HTR-8/SVneo (cell line): ENCODE measurements at regions not wholly inside any gene's neighbourhood (a gene's known extent, or its start where the extent isn't known, plus 50 kb on each side); places are given as distances from the start of the nearest gene placed in this dataset.

ENCODE experiments used
- DNase-seq: peaks from one replicate; pipeline ENCODE4 v3.0.0; 2011; ENCODE audit warnings: low spot score, mixed read lengths; ENCODE audit not compliant: insufficient read length
- FAIRE-seq: peaks from 2 replicates; lab custom pipeline; 2011; peaks lifted over from hg19 to GRCh38; lab: Jason Lieb, UNC

DNA sequence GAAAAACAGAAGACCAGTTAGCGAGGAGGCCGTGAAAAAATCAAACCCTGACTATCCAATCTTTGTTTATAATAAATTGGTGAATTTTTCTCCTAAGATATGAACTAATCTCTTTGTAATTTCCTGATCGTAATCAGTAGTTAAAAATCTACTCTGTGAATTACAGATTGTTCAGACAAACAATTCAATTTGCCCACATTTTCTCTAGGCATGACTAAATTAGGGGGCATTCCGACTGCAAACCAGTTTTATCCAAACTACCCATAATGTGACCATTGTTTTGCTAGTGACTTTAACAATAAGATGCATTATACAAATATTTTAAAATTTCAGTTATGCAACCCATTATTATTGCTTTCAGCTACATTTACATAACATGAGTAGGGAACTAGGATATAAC is 546.9 kb upstream of the ADAMTS5 start:
- FAIRE-seq (no peak), DNase-seq (no peak)

DNA sequence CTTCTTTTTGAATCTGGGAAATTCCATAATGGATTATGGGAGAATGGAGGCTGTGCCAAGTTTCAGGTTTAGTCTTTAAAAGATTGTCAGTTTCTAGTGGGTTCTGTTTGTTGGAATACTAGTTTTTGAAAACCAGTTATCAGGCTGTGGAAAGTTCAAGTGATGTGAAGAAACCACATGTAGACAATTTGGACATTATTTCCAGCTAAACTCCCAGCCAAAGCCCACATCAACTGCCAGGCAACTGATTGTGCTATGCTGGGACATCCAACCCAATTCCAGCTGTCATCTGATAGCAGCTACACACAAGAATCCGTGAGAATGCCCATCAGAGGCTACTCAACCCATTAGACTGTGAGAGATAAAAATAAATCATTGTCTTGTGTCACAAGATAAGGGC is 546.1 kb upstream of the ADAMTS5 start:
- DNase-seq (no peak), FAIRE-seq (no peak)

DNA sequence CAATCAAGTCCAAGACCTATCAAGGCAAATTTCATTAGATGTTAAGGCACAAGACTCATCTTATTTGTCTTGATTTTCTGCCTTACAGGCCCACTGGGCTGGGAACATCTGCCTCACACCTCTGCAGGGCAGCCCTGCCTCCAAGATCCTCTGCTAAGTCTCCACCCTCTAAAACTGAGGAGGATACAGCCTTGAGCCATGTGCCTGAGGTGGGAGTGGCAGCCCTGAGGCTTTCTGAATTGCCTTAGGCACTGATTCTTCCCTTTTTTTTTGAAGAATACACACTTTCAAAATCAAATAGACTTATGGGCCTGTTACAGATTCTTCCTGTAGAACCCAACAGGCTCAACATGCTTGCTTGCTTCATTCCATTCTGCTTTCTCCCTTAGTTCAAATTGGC is 544.3 kb upstream of the ADAMTS5 start:
- DNase-seq (no peak), FAIRE-seq (no peak)

DNA sequence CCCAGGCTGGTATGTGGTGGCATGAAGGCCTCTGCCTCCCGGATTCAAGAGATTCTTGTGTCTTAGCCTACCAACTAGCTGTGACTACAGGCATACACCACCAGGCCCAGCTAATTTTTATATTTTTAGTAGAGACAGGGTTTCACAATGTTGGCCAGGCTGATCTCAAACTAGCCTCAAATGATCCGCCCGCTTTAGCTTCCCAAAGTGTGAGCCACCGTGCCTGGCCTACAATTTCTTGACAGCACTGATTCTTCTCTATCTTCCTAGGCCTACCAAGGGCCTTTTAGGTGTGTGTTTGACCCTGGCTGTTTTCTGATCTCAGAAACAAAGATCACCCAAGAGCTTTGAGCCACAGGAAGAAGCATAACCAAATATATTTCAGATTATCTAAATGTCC is 540.8 kb upstream of the ADAMTS5 start:
- DNase-seq (no peak), FAIRE-seq (no peak)

DNA sequence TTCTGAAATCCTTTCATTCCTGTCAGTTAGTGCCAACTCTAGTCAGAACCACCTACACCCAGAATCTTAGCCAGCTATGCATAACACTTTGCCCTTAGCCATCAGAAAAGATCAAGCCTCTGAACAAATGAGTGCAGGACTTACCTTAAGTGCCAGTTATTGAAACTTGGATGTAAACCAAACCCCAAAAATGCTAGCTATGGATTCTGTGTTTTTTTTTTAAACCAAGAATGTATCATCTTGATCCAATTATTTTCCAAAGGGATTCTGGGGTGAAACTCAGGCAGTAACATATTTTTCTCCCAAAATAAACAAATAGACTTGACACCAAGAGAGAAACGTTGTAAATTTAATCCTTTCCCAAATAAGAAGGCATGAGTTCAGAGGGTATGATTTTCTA is 538.6 kb upstream of the ADAMTS5 start:
- no peak for FAIRE-seq
- DNase-seq, result peak; percentile 36

DNA sequence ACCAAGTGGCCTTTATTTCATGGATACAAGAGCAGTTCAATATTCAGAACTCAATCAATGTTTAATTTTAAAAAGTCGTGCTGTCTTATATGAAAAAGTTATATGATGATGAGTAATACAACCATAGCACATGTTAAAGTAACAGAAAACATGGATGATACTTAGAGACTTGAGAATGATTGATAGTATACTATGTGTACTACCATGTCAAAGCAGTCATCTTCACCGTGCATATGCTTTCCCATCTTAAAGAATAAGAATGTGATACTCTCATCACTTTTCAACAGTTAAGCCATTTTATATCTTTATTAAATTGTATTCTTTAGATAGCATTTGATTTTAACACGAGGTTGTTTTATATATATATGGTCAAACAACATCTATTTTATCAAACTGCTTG is 535.9 kb upstream of the ADAMTS5 start:
- DNase-seq, result no peak
- no peak for FAIRE-seq

DNA sequence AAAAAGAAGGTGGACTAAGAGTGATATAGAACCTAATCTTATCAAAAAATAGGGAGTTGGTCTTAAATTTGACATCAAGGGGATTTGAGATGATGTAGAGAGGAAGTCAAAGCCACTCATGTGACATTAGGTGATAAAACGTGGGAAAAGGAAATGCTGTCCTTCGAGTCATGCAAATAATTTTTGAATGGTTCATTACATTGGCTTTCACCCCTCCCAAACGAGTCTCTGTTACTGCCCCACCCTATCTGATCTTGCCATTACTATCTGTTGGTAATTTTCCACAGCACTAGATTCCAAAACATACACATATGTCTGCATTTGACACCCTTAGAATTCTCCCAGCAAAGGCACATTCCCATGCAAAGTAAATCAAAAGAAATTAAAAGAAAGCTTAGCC is 531.1 kb upstream of the ADAMTS5 start:
- FAIRE-seq, result no peak
- DNase-seq, result no peak

DNA sequence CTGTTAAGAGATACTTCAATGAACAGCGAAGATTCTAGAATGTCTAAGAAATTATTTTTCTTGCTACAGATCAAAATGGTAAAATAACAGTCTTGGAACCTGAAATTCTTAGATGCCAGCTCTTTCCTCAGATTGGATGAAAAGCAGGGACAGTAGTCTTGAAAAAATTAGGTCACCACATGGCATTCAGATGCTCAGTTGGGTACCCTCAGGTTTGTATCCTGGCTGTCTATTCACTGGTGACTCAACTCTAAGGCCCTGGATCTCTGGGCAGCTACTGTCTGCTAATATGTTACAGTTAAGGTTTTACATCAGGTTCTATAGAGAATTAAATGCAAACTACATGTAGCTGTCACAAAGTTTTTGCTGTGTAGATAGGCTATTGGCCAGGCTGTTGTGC is 528.9 kb upstream of the ADAMTS5 start:
- FAIRE-seq (no peak), DNase-seq (no peak)

DNA sequence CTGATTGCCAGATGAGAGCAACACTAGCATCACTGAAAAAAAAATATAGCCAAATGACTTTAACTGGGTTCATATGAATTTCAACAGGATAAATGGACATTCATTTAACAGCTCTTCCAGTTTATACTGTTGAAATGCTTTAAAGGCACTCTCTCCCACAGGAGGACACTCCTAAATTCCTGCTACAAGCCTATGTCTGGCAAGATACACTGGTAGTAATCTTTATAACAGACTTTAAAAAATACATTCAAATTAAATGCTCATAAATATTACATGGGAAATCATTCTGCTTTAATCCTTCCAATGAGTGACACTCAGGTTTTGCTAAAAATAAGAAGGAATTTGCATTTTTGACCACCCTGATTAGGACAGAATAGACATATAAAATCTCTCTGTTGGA is 526.7 kb upstream of the ADAMTS5 start:
- FAIRE-seq (no peak), DNase-seq (no peak)

DNA sequence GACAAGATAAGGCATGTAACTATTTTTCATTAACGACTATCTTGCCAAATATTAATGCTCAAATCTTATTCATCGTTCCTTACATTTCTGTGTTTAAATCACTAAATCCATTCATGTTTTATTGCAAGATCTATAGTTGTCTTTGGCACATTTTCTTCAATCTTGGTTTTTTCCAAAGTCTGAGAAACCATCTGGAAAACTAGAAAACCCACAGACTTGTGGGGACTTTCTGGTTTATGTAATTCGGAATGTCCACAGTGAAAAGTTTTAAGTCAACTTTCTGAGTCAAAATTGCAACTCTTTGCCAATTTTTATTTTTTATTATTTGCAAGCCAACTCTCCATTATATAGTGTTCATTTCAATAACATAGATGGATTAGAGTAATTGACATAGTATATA is 520.8 kb upstream of the ADAMTS5 start:
- no peak for DNase-seq
- no peak for FAIRE-seq

DNA sequence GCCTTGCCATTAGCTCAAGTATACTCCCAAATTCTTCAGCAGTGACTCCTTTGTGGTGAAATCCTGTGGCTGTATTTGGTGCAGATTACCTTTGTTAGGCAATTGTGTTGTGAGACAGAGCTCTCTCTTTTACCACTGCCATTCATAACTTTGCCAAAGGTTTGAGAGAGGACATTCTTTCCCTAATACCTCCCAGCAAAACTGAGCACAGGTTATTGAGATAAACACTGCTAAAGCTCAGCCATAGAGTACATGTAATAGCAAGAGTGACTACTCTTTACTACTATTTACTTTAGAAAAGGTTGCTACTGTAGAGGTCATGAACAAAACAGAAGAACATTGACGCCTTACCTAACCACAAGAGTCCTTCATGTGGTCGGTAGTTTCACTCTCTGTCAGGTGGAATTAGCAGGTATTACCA is 514.0 kb upstream of the ADAMTS5 start:
- FAIRE-seq (no peak), DNase-seq (no peak)

DNA sequence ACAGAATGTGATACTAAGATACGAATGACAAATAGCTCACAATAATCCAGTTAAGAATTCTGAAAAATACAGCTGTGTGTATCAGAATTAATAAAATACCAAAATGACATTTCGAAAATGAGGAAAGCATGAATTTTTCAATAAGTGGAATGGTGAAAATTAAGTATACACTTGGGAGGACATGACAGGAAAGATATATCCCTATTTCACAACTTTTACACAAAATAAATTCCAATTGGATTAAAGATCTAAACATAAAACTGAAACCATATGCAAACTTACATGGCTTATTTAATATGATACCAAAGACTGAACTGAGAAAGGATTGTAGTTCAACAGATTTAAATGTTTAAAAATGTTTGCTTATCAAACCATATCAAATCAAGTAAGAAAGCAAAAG is 510.4 kb upstream of the ADAMTS5 start:
- DNase-seq (no peak), FAIRE-seq (no peak)

DNA sequence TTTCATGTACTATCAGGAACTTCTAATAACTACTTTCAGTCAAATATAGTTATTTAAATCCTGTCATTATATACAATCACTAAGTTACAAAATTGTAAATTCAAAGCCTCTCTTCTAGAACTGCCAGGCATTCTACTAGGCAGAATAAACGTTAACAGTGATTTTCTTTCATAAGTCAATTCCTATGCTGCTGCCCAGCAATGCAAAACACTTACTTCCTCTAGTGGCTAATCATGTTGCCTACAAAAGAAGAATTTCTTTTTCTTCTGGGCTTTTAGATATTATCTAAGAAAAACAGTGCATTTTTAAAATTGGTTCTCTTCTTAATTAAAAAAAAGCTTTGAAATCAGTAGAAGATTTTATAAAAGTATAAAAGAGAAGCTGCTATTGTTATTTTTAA is 509.8 kb upstream of the ADAMTS5 start:
- FAIRE-seq (no peak), DNase-seq (peak; percentile 18)

DNA sequence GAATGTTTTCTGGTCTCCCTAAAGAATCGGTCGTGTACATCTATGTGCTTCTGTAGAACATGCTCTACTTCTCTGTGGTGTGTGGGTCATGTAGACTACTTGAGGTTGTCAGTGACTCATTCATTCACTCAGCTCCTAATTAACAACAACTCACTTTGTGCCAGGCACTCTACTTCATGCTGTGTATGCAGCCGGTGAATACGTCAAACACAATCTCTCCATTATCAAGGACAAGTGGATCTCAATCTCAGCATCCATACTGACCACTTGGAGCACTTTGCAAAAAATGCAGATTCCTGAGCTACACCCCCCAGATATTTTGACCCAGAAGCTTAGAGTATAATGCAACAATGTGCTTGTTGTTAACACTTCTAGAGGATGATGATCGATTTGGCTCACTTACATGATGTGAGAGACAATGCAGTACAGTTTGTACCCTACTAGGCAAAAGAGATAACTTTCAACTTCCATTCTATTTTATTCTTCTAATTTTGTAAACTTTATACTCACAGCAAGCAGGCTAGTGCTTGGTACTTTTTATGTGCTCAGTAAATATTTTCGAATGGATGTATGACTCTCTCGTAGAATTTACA is 508.6 kb upstream of the ADAMTS5 start:
- FAIRE-seq, result no peak
- no peak for DNase-seq

DNA sequence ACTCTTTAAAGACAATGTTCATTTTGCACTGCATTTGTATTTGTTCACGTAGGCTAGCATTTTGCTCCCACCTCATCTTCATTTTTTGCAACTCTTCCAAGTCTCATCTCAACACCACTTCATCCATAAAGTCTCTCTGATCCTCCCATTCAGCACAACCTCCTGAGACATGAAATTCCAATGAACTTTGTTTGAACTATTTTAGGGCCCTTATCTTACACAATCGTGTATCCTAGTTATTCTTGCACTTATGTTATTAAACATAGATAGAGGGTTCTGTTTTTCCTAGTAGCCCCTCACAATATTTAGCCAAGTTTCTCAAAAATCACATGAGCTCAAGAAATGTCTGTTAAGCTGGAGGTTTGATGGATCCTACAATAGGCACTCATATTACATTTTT is 500.5 kb upstream of the ADAMTS5 start:
- no peak for FAIRE-seq
- DNase-seq, result no peak

DNA sequence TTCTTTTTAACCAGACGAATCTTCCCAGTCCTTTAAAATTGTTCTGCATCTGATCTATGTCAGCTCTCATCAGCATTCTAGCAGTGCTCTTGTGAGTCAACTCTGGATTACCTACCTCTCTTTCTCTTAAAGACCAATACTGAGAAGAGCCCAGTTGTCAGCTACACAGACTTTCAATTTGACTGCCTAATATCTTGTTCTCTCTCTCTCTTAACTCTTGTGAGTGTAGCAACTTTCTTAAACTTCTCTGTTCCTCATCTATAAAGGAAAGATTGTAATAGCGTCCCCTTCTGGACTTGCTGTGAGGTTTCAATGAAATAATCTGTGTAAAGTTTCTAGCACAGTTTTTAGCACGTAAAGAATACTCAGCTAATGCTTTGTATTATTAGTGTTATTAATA is 499.3 kb upstream of the ADAMTS5 start:
- no peak for FAIRE-seq
- DNase-seq, result no peak

DNA sequence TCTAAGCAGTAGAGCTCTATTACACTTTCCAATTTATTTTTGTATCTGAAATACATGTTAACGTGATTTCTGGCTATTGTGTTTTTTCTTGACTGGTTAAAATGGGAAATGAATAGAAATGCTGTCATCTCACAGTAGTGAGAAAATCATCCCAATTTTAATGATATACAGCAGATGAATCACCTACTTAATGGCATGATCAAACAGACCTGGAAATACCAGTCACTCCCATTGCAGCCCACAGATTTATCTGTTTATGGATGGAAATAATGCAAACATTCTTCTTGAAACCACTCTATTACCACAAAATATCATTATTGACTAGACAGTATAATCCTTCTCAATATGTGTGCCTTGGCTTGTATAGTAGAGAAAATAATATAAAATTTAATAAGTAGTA is 497.8 kb upstream of the ADAMTS5 start:
- FAIRE-seq (no peak), DNase-seq (no peak)

DNA sequence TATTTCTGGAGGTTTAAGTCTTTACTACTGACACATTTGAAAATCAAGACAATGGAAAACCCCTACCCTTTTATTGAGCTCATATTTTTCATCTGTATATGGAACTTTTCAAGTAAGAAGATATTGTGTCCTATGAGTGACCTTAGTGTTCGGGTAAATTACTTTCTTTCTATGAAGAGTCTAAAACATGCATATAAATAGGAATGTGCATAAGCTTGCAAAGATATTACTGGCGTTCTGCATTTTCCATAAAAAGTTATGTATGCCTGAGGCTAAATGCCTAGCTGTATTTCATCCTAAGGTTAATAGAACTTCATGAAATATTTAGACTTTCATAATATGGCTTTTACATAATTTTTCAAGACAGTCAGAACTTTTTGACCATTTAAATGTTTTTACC is 495.8 kb upstream of the ADAMTS5 start:
- DNase-seq (no peak), FAIRE-seq (no peak)

DNA sequence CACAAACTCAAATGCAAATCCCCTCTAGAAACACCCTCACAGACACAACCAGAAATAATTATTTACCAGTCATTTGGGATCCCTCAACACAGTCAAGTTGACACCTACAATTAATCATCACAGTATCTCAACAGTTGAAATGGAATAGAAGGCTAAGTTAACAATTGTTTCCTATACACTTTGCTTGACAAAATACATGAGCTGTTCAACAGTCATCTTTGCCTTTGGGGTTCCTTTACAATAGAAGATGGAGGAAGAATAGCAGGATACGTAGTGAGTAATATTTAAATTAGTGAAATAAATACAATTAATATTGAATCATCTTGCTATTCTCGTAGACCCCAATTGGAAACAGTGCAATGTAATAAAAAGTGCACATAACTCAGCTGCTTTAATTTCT is 487.3 kb upstream of the ADAMTS5 start:
- FAIRE-seq, result no peak

DNA sequence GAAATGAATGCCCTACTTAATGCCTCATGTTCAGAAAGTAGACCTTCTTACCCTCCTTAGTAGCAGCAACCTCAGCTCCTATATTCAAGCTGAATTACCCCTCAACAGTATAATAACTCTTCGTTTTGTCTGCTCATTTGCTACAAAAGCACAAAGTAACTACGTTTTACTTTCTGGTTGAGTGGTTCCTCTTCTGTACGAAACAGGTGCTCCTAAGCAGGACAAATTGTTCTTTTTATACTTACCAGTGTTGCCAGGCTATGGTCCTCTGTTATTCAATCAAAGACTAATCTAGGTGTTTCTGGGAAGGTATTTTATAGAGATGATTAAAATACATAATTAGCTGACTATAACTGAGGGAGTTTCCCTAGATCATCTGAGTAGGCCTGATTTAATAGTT is 484.2 kb upstream of the ADAMTS5 start:
- DNase-seq, result no peak
- no peak for FAIRE-seq

More for the DNA sequence above, 487.3 kb upstream of the ADAMTS5 start:
- no peak for DNase-seq

DNA sequence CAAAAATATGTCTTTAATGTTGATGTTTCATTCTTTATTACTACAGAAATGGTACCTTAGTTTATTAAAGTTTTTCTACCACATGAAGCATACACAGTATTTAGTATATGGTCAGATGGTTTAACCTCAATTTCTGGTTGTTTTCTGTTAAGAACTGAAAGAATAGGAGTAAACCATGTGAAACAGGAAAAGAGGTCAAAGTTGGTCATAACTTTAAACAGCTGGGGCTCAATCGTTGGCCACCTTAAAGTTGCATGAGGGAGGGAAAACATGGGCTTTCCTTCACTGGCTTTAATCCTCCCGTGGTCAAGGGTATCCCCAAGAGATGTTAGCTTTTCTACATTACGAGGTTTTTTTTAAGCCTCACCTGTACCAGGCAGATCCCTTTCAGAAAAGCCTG is 483.3 kb upstream of the ADAMTS5 start:
- FAIRE-seq (no peak), DNase-seq (no peak)

DNA sequence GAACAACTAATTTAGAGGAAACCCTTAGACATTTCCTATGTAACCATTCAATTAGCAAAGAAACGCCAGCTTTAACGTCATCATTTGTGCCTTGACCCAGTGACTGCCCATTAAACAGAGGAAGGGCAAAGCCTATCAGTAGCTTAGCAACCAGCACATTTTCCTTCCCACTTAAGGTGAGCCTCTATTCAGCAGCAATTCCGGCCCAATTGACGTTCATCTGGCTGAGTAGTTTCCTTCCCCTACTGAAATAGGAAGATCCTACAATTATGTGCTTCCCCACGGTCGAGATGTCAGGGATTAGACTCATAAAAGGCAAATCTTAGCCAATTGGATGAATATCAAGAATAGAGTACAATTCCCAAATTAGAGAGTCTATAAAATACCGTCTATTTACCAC is 482.1 kb upstream of the ADAMTS5 start:
- FAIRE-seq (no peak), DNase-seq (no peak)

DNA sequence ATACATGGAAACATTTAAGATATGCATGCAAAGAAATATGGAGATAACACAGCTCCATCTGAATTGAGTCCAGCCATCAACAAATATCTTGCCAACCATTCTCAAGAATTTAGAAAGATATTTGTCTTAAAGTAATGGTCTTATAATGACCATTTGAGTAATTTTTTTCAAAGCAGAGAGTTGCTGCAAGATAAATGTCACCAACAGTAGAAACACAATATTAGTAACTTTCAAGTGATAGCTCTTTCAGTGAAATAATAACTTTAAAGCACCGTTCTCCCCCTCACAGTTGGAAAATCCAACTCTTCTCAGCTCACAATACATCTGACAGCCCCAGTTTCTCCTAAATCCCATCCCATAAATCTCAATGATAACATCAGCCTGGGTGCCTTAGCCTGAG is 481.0 kb upstream of the ADAMTS5 start:
- no peak for DNase-seq
- FAIRE-seq, result no peak
